T-helper 1 cell treated with Interleukin-12 subunit alpha and Interleukin-12 subunit beta and Interleukin-4 antibody, amounts not matched to agents 30 ng/mL and 1 ng/mL, for 36 hours (primary cell): ENCODE measurements at regions not wholly inside any gene's neighbourhood (a gene's known extent, or its start where the extent isn't known, plus 50 kb on each side); places are given as distances from the start of the nearest gene placed in this dataset.

ENCODE experiments used
- intact Hi-C: fragments of 100-400 bp; cut with micrococcal nuclease; formaldehyde crosslinking; loops from one replicate; pipeline ENCODE4 v1.15.1; 2024

GRCh38 chr18:77444385-77444784 is 194.7 kb downstream of the GALR1 start:
- intact Hi-C loops, result no loop called here

- intact Hi-C loops, result no loop called here
These were observed 198.4 kb downstream of the GALR1 start for GRCh38 chr18:77448046-77448445.

GRCh38 chr18:77455004-77455403 is 205.4 kb downstream of the GALR1 start:
- intact Hi-C loops, result no loop called here

- intact Hi-C loops, result no loop called here
These were observed 208.0 kb downstream of the GALR1 start for GRCh38 chr18:77457681-77458080.

- intact Hi-C loops, result no loop called here
These were observed 211.5 kb downstream of the GALR1 start for GRCh38 chr18:77461062-77461688.

GRCh38 chr18:77464917-77465316 is 215.3 kb downstream of the GALR1 start:
- intact Hi-C loops, result no loop called here

- intact Hi-C loops, result no loop called here
These were observed 217.2 kb downstream of the GALR1 start for GRCh38 chr18:77466890-77467289.

GRCh38 chr18:77469131-77469530 is 219.5 kb downstream of the GALR1 start:
- intact Hi-C loops, result no loop called here

- intact Hi-C loops, result no loop called here
These were observed 221.1 kb downstream of the GALR1 start for GRCh38 chr18:77470569-77471413.

GRCh38 chr18:77472509-77472908 is 222.9 kb downstream of the GALR1 start:
- intact Hi-C loops, result no loop called here

GRCh38 chr18:77478646-77479442 is 229.2 kb downstream of the GALR1 start:
- intact Hi-C loops, result no loop called here

GRCh38 chr18:77481541-77481940 is 231.9 kb downstream of the GALR1 start:
- intact Hi-C loops, result no loop called here

- intact Hi-C loops, result no loop called here
These were observed 232.8 kb downstream of the GALR1 start for GRCh38 chr18:77482190-77483085.

- intact Hi-C loops, result no loop called here
These were observed 237.3 kb downstream of the GALR1 start for GRCh38 chr18:77486985-77487384.

GRCh38 chr18:77487951-77488740 is 238.5 kb downstream of the GALR1 start:
- intact Hi-C loops, result no loop called here

GRCh38 chr18:77495079-77495478 is 245.4 kb downstream of the GALR1 start:
- intact Hi-C loops, result no loop called here

- intact Hi-C loops, result no loop called here
These were observed 246.5 kb downstream of the GALR1 start for GRCh38 chr18:77495982-77496690.

GRCh38 chr18:77501266-77501665 is 251.6 kb downstream of the GALR1 start:
- intact Hi-C loops, result no loop called here

GRCh38 chr18:77505499-77505898 is 255.9 kb downstream of the GALR1 start:
- intact Hi-C loops, result no loop called here

- intact Hi-C loops, result no loop called here
These were observed 262.5 kb downstream of the GALR1 start for GRCh38 chr18:77512152-77512551.
